ENCODE measurements at regions not wholly inside any gene's neighbourhood (a gene's known extent, or its start where the extent isn't known, plus 50 kb on each side); places are given as distances from the start of the nearest gene placed in this dataset.

GRCh38 chr1:219669556-219669955 lies 56.7 kb upstream of the ZC3H11B start:
- H3K79me2 ChIP-seq (ENCODE audit: insufficient read depth) = no peaks in the 10 kb centered on the region
- ChIA-PET POLR2A (no interaction called here), CTCF (interaction anchor here (1.0 kb wide), 2 partner anchors 37 to 43 kb away, joined by 3 read pairs; no protein-coding TSS in a partner anchor)
- H4K20me1 ChIP-seq (ENCODE audit: insufficient read depth) = no peaks in the 10 kb centered on the region
- 86% methylated on average over 3 of the region's 3 CpGs for WGBS (ENCODE audit: low lambda C conversion rate)
- no peak for DNase-seq
- H3K36me3 ChIP-seq (replicated peaks in 1 of 2; ENCODE audit: control insufficient read depth in 1 of 2, insufficient read depth in 2 of 2, low read length in 1 of 2) = no peaks in the 10 kb centered on the region
- no peaks in the 10 kb centered on the region for H3K9me3 ChIP-seq
- no peaks in the 10 kb centered on the region for H3F3A ChIP-seq (replicated peaks; ENCODE audit: insufficient read depth)
- H2AFZ ChIP-seq (ENCODE audit: low read depth) = no peak overlapping the region
- no peaks in the 10 kb centered on the region for H3K27me3 ChIP-seq (ENCODE audit: insufficient read depth)
- no peaks in the 10 kb centered on the region for H3K9me2 ChIP-seq
- no peak overlapping the region for H3K4me3 ChIP-seq (ENCODE audit: low read depth in 2 of 2, low read length in 1 of 2)
- H3K4me2 ChIP-seq = no peak overlapping the region
- H3K9ac ChIP-seq = no peak overlapping the region
- TF ChIP-seq NFIC (IDR thresholded peaks at IDR 0.05; ENCODE audit: borderline replicate concordance) (no peak), RFX5 (IDR thresholded peaks at IDR 0.05; ENCODE audit: low read length) (no peak), MEF2A (IDR thresholded peaks at IDR 0.05; ENCODE audit: borderline replicate concordance, low read depth) (no peak), GATA2 (CRISPR knock-in tag; IDR thresholded peaks at IDR 0.05) (no peak), MXI1 (IDR thresholded peaks at IDR 0.05; ENCODE audit: low read depth, low read length) (no peak), FOXJ3 (CRISPR knock-in tag; IDR thresholded peaks at IDR 0.05) (no peak), FOSL2 (IDR thresholded peaks at IDR 0.05; ENCODE audit: borderline replicate concordance, low read depth) (no peak), RXRA (IDR thresholded peaks at IDR 0.05; ENCODE audit: borderline replicate concordance, low read depth) (no peak), TEAD4 (IDR thresholded peaks at IDR 0.05; ENCODE audit: borderline replicate concordance, insufficient read depth) (no peak)
- TF ChIP-seq, protein P1, sequence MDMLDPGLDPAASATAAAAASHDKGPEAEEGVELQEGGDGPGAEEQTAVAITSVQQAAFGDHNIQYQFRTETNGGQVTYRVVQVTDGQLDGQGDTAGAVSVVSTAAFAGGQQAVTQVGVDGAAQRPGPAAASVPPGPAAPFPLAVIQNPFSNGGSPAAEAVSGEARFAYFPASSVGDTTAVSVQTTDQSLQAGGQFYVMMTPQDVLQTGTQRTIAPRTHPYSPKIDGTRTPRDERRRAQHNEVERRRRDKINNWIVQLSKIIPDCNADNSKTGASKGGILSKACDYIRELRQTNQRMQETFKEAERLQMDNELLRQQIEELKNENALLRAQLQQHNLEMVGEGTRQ (IDR thresholded peaks at IDR 0.05; ENCODE audit: borderline replicate concordance, low read depth, low read length) = no peak
- H3K27ac ChIP-seq (ENCODE audit: low read depth in 2 of 2, low read length in 1 of 2) = no peak overlapping the region
- H3K4me1 ChIP-seq (ENCODE audit: control insufficient read depth in 1 of 2, insufficient read depth in 2 of 2, low read depth in 1 of 2, low read length in 1 of 2) = peaks cover 0 to 2% of the 10 kb centered on the region in 2 experiments; a peak in 2 of 4 replicates

DNA sequence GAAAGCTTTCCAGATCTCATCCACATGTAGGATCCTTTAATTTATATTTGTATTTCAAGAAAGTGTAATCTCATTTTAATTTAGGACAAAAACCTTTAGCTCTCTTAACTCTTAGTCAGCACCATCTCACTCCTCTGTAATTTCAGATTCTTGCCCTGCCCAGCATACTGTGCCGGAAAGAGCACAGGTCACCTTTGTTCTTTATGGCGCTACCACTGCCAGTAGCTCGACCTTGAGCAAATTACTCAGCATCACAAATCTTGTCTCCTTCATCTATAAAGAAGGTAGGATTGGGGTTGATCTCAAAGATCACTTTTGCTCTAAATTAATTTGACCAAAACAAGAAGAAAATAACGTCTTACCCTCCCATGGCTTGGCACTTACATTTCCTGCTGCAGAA lies 56.1 kb upstream of the ZC3H11B start:
- no peaks in the 10 kb centered on the region for H3K36me3 ChIP-seq (replicated peaks in 1 of 2; ENCODE audit: control insufficient read depth in 1 of 2, insufficient read depth in 2 of 2, low read length in 1 of 2)
- peaks cover 0 to 5% of the 10 kb centered on the region in 2 experiments; a peak in 2 of 4 replicates for H3K4me1 ChIP-seq (ENCODE audit: control insufficient read depth in 1 of 2, insufficient read depth in 2 of 2, low read depth in 1 of 2, low read length in 1 of 2)
- no peaks in the 10 kb centered on the region for H3F3A ChIP-seq (replicated peaks; ENCODE audit: insufficient read depth)
- no peaks in the 10 kb centered on the region for H4K20me1 ChIP-seq (ENCODE audit: insufficient read depth)
- ChIA-PET POLR2A (no interaction called here), CTCF (interaction anchor here (1.0 kb wide), 1 partner anchor 42 kb away, joined by 3 read pairs; no protein-coding TSS in a partner anchor)
- no peaks in the 10 kb centered on the region for H3K27me3 ChIP-seq (ENCODE audit: insufficient read depth)
- no peak overlapping the region for H2AFZ ChIP-seq (ENCODE audit: low read depth)
- H3K9me2 ChIP-seq = no peaks in the 10 kb centered on the region
- 71% methylated on average over 4 of the region's 4 CpGs for WGBS (ENCODE audit: low lambda C conversion rate)
- H3K4me2 ChIP-seq = no peak overlapping the region
- H3K4me3 ChIP-seq (ENCODE audit: low read depth in 2 of 2, low read length in 1 of 2) = no peak overlapping the region
- H3K9ac ChIP-seq = no peak overlapping the region
- no peak for DNase-seq
- H3K79me2 ChIP-seq (ENCODE audit: insufficient read depth) = no peaks in the 10 kb centered on the region
- no peaks in the 10 kb centered on the region for H3K9me3 ChIP-seq
- no peak for TF ChIP-seq GABPA (IDR thresholded peaks at IDR 0.05; ENCODE audit: low read depth)
- TF ChIP-seq IRF3 (IDR thresholded peaks at IDR 0.05; ENCODE audit: low read depth, low read length) = no peak
- TF ChIP-seq JUND (IDR thresholded peaks at IDR 0.05) = no peak
- TF ChIP-seq RXRA (IDR thresholded peaks at IDR 0.05; ENCODE audit: borderline replicate concordance, low read depth) = no peak
- no peak for TF ChIP-seq MEF2A (IDR thresholded peaks at IDR 0.05; ENCODE audit: borderline replicate concordance, low read depth)
- no peak for TF ChIP-seq GATA2 (CRISPR knock-in tag; IDR thresholded peaks at IDR 0.05)
- no peak for TF ChIP-seq RAD21 (IDR thresholded peaks at IDR 0.05; ENCODE audit: low read length)
- TF ChIP-seq, protein P2, sequence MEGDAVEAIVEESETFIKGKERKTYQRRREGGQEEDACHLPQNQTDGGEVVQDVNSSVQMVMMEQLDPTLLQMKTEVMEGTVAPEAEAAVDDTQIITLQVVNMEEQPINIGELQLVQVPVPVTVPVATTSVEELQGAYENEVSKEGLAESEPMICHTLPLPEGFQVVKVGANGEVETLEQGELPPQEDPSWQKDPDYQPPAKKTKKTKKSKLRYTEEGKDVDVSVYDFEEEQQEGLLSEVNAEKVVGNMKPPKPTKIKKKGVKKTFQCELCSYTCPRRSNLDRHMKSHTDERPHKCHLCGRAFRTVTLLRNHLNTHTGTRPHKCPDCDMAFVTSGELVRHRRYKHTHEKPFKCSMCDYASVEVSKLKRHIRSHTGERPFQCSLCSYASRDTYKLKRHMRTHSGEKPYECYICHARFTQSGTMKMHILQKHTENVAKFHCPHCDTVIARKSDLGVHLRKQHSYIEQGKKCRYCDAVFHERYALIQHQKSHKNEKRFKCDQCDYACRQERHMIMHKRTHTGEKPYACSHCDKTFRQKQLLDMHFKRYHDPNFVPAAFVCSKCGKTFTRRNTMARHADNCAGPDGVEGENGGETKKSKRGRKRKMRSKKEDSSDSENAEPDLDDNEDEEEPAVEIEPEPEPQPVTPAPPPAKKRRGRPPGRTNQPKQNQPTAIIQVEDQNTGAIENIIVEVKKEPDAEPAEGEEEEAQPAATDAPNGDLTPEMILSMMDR (IDR thresholded peaks at IDR 0.05) = no peak
- TF ChIP-seq, protein P1 (IDR thresholded peaks at IDR 0.05; ENCODE audit: borderline replicate concordance, low read depth, low read length) = no peak
- no peak for TF ChIP-seq REST (IDR thresholded peaks at IDR 0.05; ENCODE audit: low read depth, low read length)
- TF ChIP-seq FOXM1 (IDR thresholded peaks at IDR 0.05; ENCODE audit: low read depth) = no peak
- TF ChIP-seq TEAD4 (IDR thresholded peaks at IDR 0.05; ENCODE audit: borderline replicate concordance, insufficient read depth) = no peak
- TF ChIP-seq, protein P3, sequence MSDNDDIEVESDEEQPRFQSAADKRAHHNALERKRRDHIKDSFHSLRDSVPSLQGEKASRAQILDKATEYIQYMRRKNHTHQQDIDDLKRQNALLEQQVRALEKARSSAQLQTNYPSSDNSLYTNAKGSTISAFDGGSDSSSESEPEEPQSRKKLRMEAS (IDR thresholded peaks at IDR 0.05; ENCODE audit: low read depth) = no peak
- H3K27ac ChIP-seq (ENCODE audit: low read depth in 2 of 2, low read length in 1 of 2) = no peak overlapping the region

Measured in SK-N-SH (cell line).